Ishikawa (cell line): ENCODE measurements at regions not wholly inside any gene's neighbourhood (a gene's known extent, or its start where the extent isn't known, plus 50 kb on each side); places are given as distances from the start of the nearest gene placed in this dataset.

Experiments used
- CEBPB ChIP-seq: IDR thresholded peaks from 2 replicates; pipeline ENCODE4 v1.6.1; 2012
- CREB1 ChIP-seq: IDR thresholded peaks from 2 replicates; pipeline ENCODE4 v1.6.1; 2012; ENCODE audit warnings: low read depth
- EGR1 ChIP-seq: IDR thresholded peaks from 2 replicates; pipeline ENCODE4 v1.6.1; 2012
- EP300 ChIP-seq: IDR thresholded peaks from 2 replicates; pipeline ENCODE4 v1.6.1; 2012; ENCODE audit warnings: borderline replicate concordance
- FOXM1 ChIP-seq: IDR thresholded peaks from 2 replicates; pipeline ENCODE4 v1.6.1; 2012; ENCODE audit warnings: low read depth, borderline replicate concordance
- MAX ChIP-seq: IDR thresholded peaks from 2 replicates; pipeline ENCODE4 v1.6.1; 2012
- NFIC ChIP-seq: IDR thresholded peaks from 2 replicates; pipeline ENCODE4 v1.6.1; 2012
- RAD21 ChIP-seq: IDR thresholded peaks from 2 replicates; pipeline ENCODE4 v1.6.1; 2012; ENCODE audit warnings: low read depth
- REST ChIP-seq: IDR thresholded peaks from 2 replicates; pipeline ENCODE4 v1.6.1; 2012; ENCODE audit warnings: low read depth, mild to moderate bottlenecking
- TAF1 ChIP-seq: IDR thresholded peaks from 2 replicates; pipeline ENCODE4 v1.6.1; 2012; ENCODE audit warnings: low read depth, mild to moderate bottlenecking
- TCF12 ChIP-seq: IDR thresholded peaks from 2 replicates; pipeline ENCODE4 v1.6.1; 2012; ENCODE audit warnings: low read depth
- TEAD4 ChIP-seq: IDR thresholded peaks from 2 replicates; pipeline ENCODE4 v1.6.1; 2012
- USF1 ChIP-seq: IDR thresholded peaks from 2 replicates; pipeline ENCODE4 v1.6.1; 2012
- YY1 ChIP-seq: IDR thresholded peaks from 2 replicates; pipeline ENCODE4 v1.6.1; 2012; ENCODE audit warnings: low read depth
- ZBTB7A ChIP-seq: IDR thresholded peaks from 2 replicates; pipeline ENCODE4 v1.6.1; 2012; ENCODE audit warnings: low read depth

- TF ChIP-seq CEBPB (no peak), TEAD4 (no peak), FOXM1 (no peak), MAX (no peak)
Measured at GRCh38 chr20:11721411-11721810, 196.3 kb upstream of the BTBD3 start.

- TF ChIP-seq CEBPB (no peak), FOXM1 (no peak), USF1 (no peak), MAX (no peak), TAF1 (no peak), CREB1 (no peak), YY1 (no peak), EP300 (no peak), TCF12 (no peak), TEAD4 (no peak), RAD21 (no peak), REST (no peak), EGR1 (no peak), ZBTB7A (no peak), NFIC (no peak)
Measured at GRCh38 chr20:11724097-11724496, 193.6 kb upstream of the BTBD3 start.

GRCh38 chr20:11726026-11726425, 191.7 kb upstream of the BTBD3 start:
- TF ChIP-seq EP300 (no peak), NFIC (no peak), TEAD4 (no peak), REST (no peak), FOXM1 (no peak), RAD21 (no peak), CEBPB (no peak), CREB1 (no peak), TCF12 (no peak), YY1 (no peak)

GRCh38 chr20:11727708-11728107, 190.0 kb upstream of the BTBD3 start:
- TF ChIP-seq RAD21 (no peak), USF1 (no peak), EP300 (no peak), ZBTB7A (no peak), REST (no peak), TAF1 (no peak), TEAD4 (no peak), EGR1 (no peak), CEBPB (no peak)

GRCh38 chr20:11728937-11729336, 188.8 kb upstream of the BTBD3 start:
- TF ChIP-seq FOXM1 (no peak), CREB1 (no peak), YY1 (no peak), RAD21 (no peak), CEBPB (no peak), REST (no peak), TCF12 (no peak), EP300 (no peak), ZBTB7A (no peak)
